Choroid plexus epithelial cell (primary cell): ENCODE measurements at regions not wholly inside any gene's neighbourhood (a gene's known extent, or its start where the extent isn't known, plus 50 kb on each side); places are given as distances from the start of the nearest gene placed in this dataset.
A peak's percentile ranks its signal among the peaks of the same experiment; 100 is the strongest.

Experiments used
- DNase-seq: peaks from one replicate; pipeline ENCODE4 v3.0.0-alpha.2; 2010; ENCODE audit warnings: low read depth
- H3K4me3 ChIP-seq: 2 replicates; pipeline ENCODE4 v1.5.1; 2011; ENCODE audit warnings: low read depth, mild to moderate bottlenecking, control low read depth, low read length, moderate library complexity
- CTCF ChIP-seq: conservative IDR thresholded peaks from 2 replicates; pipeline ENCODE4 v1.5.1; 2011; ENCODE audit warnings: low read depth, mild to moderate bottlenecking, control low read depth, inconsistent platforms, low read length, moderate library complexity

GRCh38 chr20:7010527-7010926 is 243.0 kb downstream of the BMP2 start:
- no peak overlapping the region for H3K4me3 ChIP-seq
- DNase-seq, result peak; percentile 18
- no peak for TF ChIP-seq CTCF

- no peak for TF ChIP-seq CTCF
- no peak overlapping the region for H3K4me3 ChIP-seq
- no peak for DNase-seq
Observed at GRCh38 chr20:7015257-7015656, 247.8 kb downstream of the BMP2 start.

GRCh38 chr20:7022597-7022996 is 255.1 kb downstream of the BMP2 start:
- DNase-seq, result no peak
- no peak overlapping the region for H3K4me3 ChIP-seq
- no peak for TF ChIP-seq CTCF

- TF ChIP-seq CTCF, result no peak
- no peak overlapping the region for H3K4me3 ChIP-seq
- no peak for DNase-seq
Observed at GRCh38 chr20:7025635-7026034, 258.1 kb downstream of the BMP2 start.

GRCh38 chr20:7029019-7029418 is 261.5 kb downstream of the BMP2 start:
- no peak overlapping the region for H3K4me3 ChIP-seq
- no peak for TF ChIP-seq CTCF
- DNase-seq, result no peak

GRCh38 chr20:7031222-7031621 is 263.7 kb downstream of the BMP2 start:
- H3K4me3 ChIP-seq, result no peak overlapping the region
- peak; percentile 52 for DNase-seq
- TF ChIP-seq CTCF, result peak; percentile 77

DNA sequence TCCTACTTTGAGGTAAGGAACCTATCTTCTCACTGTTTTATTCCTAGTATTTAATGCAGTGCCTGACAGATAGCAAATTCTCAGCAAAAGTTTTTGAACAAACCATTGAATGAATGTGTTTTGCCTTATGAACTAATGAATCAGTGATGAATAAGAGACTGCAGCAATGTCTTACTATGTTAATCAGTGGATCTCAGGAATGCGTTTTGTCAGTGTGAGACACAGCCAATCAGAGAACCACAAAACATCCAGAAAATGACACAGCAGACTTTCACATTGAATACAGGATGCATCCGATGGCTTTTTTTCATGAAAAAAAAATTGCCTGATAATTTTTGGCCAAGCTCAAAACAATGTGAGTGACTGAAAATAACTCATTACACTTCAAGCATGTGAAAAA is 270.5 kb downstream of the BMP2 start:
- DNase-seq, result peak; percentile 36

More for the DNA sequence above, 270.5 kb downstream of the BMP2 start:
- no peak overlapping the region for H3K4me3 ChIP-seq
- no peak for TF ChIP-seq CTCF
